PFSK-1 (cell line): ENCODE measurements at regions not wholly inside any gene's neighbourhood (a gene's known extent, or its start where the extent isn't known, plus 50 kb on each side); places are given as distances from the start of the nearest gene placed in this dataset.

Experiments used
- FOXP2 ChIP-seq: optimal IDR thresholded peaks from 2 replicates; pipeline ENCODE3; 2011; ENCODE audit warnings: borderline replicate concordance, control low read depth, inconsistent platforms; ENCODE audit not compliant: insufficient read depth; ENCODE audit errors: extremely low read length, extremely low read depth
- POLR2AphosphoS5 ChIP-seq: IDR thresholded peaks from 2 replicates; pipeline ENCODE4 v1.6.1; 2012; ENCODE audit warnings: low read depth, mild to moderate bottlenecking, control low read depth, low read length, moderate library complexity
- REST ChIP-seq, 2 experiments: IDR thresholded peaks; 2 replicates each; pipeline versions ENCODE4 v1.6.1 to v1.8.0; 2011 to 2012; ENCODE audit warnings: low read depth in 2 of 2, low read length in 2 of 2, control low read depth in 1 of 2, inconsistent platforms in 1 of 2, mild to moderate bottlenecking in 1 of 2, moderate library complexity in 1 of 2; ENCODE audit not compliant: insufficient read depth in 1 of 2
- SIN3A ChIP-seq: IDR thresholded peaks from 2 replicates; pipeline ENCODE4 v1.6.1; 2012; ENCODE audit warnings: mild to moderate bottlenecking, low read length, moderate library complexity, borderline replicate concordance; ENCODE audit not compliant: insufficient read depth
- TAF1 ChIP-seq: IDR thresholded peaks from 2 replicates; pipeline ENCODE4 v1.6.1; 2012; ENCODE audit warnings: low read length, control low read depth, borderline replicate concordance; ENCODE audit not compliant: insufficient read depth

- TF ChIP-seq POLR2AphosphoS5 (no peak), TAF1 (no peak), REST (IDR thresholded peaks at IDR 0.05; ENCODE audit: insufficient read depth in 1 of 2, low read depth in 2 of 2, low read length in 2 of 2) (no peak), FOXP2 (no peak), SIN3A (no peak)
These were observed 189.4 kb upstream of the SHH start for GRCh38 chr7:156001496-156002260.

- TF ChIP-seq FOXP2 (no peak), REST (IDR thresholded peaks at IDR 0.05; ENCODE audit: insufficient read depth in 1 of 2, low read depth in 2 of 2, low read length in 2 of 2) (no peak), SIN3A (no peak)
These were observed 188.5 kb upstream of the SHH start for GRCh38 chr7:156000601-156001396.

- TF ChIP-seq TAF1 = no peak
- TF ChIP-seq REST (IDR thresholded peaks at IDR 0.05; ENCODE audit: insufficient read depth in 1 of 2, low read depth in 2 of 2, low read length in 2 of 2) = no peak
- TF ChIP-seq SIN3A = no peak
- no peak for TF ChIP-seq FOXP2
- no peak for TF ChIP-seq POLR2AphosphoS5
These were observed 187.6 kb upstream of the SHH start for GRCh38 chr7:155999631-156000489.

GRCh38 chr7:155998766-155999630 is 186.7 kb upstream of the SHH start:
- TF ChIP-seq FOXP2 = no peak
- TF ChIP-seq SIN3A = no peak
- no peak for TF ChIP-seq TAF1
- no peak for TF ChIP-seq REST (IDR thresholded peaks at IDR 0.05; ENCODE audit: insufficient read depth in 1 of 2, low read depth in 2 of 2, low read length in 2 of 2)
